Epithelial cell of esophagus (primary cell): ENCODE measurements at regions not wholly inside any gene's neighbourhood (a gene's known extent, or its start where the extent isn't known, plus 50 kb on each side); places are given as distances from the start of the nearest gene placed in this dataset.

Source experiments
- DNase-seq: peaks from one replicate; pipeline ENCODE4 v3.0.0; 2010; ENCODE audit warnings: low read depth
- H3K4me3 ChIP-seq: 2 replicates; pipeline ENCODE4 v1.5.1; 2011; ENCODE audit warnings: mild to moderate bottlenecking, low read length, control low read depth
- TF ChIP-seq, protein P1 (sequence below): IDR thresholded peaks from 2 replicates; pipeline ENCODE4 v1.5.1; 2011; ENCODE audit warnings: low read depth, mild to moderate bottlenecking, low read length, control low read depth, inconsistent platforms; ENCODE audit not compliant: insufficient read depth; ENCODE audit errors: missing control alignments

DNA sequence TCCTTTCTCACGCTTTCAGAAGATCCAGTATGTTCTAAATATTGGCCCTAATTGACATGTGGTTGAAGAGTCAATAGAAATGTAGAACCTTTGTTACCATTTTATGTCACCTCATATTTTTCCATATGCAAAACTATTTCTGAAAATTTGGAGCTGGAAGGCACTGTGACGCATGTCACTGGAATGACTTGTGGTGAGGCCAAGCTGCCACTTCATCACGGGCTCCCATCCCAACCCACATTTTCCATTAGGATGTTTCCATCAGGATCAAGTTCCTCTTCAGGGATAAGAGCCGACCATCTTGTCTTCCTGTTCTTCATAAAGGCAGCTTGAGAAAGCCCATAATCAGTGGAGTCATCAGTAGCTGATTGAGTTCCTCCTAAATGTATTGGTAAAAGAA is 1241.7 kb downstream of the GATA3 start:
- TF ChIP-seq, protein P1, sequence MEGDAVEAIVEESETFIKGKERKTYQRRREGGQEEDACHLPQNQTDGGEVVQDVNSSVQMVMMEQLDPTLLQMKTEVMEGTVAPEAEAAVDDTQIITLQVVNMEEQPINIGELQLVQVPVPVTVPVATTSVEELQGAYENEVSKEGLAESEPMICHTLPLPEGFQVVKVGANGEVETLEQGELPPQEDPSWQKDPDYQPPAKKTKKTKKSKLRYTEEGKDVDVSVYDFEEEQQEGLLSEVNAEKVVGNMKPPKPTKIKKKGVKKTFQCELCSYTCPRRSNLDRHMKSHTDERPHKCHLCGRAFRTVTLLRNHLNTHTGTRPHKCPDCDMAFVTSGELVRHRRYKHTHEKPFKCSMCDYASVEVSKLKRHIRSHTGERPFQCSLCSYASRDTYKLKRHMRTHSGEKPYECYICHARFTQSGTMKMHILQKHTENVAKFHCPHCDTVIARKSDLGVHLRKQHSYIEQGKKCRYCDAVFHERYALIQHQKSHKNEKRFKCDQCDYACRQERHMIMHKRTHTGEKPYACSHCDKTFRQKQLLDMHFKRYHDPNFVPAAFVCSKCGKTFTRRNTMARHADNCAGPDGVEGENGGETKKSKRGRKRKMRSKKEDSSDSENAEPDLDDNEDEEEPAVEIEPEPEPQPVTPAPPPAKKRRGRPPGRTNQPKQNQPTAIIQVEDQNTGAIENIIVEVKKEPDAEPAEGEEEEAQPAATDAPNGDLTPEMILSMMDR: no peak
- no peak for DNase-seq
- no peak overlapping the region for H3K4me3 ChIP-seq

DNA sequence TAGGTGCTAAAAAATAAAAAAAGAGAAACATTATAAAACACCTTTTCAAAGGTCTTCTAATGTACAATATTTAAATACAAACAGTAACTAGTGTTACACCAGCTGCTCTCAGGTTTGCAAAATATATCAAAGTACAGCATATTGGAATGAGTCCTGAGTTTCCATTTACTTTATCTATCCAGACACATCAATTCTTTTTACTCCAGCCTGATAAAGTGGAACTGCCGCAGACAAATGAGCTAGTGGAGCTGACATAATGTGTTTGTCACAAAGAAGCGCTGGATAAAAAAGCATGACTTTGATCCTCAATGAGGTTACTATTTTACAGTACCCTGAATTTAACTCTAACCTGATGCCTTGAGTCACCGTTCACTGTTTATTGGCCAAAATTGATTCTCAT is 1243.1 kb downstream of the GATA3 start:
- no peak for DNase-seq
- TF ChIP-seq, protein P1: no peak
- H3K4me3 ChIP-seq: no peak overlapping the region

DNA sequence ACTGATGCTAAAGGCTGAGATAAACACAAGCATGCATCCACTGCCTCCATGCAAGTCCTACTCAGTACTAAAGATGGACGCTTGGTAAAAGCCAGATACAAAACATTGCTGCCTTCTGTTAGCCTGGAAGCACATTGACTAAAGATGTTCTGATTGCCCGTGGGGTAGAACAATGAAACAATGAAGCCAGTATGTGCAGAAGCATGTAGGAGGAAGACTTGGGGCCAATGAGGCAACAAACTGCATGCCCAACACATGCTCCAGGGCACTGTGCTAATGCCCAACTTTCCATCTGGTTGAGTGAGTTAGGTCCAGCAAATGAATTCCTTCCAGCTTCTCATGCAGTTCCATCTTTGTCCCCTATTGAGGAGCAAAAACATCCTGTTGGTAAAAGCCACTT is 1245.5 kb downstream of the GATA3 start:
- no peak for DNase-seq
- no peak overlapping the region for H3K4me3 ChIP-seq
- TF ChIP-seq, protein P1: no peak

DNA sequence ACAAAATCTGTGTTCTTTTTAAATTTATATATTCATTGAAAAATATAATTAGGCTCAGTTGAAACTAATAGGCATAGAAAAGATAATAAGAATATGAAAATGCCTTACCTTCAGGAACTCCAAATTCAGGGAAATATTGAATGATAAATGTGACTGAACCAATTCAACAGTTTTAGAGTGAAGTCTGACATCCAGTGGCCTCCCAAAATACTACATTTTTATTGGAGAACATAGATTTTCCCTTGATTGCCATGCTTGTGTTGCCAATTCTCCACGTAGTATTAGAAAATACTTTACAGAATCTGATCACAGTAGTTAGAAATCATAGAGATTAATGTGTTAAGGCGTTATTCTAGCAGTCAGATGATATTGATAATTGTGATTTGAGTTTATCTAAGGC is 1246.7 kb downstream of the GATA3 start:
- DNase-seq: peak; percentile 17
- TF ChIP-seq, protein P1: peak; percentile 28

DNA sequence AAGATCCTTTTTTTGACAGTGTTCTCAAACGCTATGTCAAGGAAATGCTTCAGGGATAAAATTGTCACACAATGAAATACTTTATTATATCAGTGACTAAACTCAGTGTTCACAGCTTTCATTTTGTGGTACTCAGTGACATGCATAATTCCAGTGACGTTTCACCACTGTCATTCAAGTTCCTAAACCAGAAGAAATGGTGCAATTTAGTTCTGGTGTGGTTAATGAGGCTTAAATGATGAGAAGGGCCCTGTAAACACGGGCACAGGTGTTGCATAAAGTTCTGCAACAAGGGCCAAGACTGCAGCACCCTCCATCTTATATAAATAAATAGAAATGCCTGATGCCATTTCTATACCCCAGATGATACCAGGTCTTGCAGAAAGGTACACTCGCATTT is 1247.1 kb downstream of the GATA3 start:
- TF ChIP-seq, protein P1: no peak
- H3K4me3 ChIP-seq: no peak overlapping the region
- no peak for DNase-seq

More for the DNA sequence above, 1246.7 kb downstream of the GATA3 start:
- H3K4me3 ChIP-seq: no peak overlapping the region

DNA sequence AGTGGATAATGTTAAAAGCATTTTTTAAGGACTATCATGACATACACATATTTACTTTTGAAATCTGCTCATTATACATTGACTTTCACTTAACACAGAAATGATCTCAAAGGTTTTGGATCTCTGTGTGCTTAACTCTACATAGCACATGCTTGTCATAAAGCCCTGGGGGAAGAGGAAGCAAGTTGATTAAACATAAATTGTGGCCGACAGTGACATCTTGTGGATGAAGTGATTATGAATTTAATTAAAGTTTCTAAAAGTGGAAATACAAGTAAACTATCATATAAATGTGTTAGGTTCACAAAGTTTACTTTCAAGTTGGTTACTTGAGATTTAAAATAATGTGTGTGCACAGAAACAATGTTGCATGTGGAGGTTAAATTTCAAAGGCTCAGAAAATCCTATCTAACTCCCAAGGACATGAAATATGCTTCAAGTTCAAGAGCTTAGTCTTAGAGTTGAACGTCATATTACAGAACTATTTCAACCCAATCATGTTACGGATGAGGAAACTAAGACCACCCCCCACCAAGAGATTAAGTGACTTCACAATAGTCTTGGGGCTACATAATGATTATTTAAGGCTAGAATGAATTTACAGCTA is 1247.8 kb downstream of the GATA3 start:
- DNase-seq: peak; percentile 79
- TF ChIP-seq, protein P1: peak; percentile 18
- no peak overlapping the region for H3K4me3 ChIP-seq

DNA sequence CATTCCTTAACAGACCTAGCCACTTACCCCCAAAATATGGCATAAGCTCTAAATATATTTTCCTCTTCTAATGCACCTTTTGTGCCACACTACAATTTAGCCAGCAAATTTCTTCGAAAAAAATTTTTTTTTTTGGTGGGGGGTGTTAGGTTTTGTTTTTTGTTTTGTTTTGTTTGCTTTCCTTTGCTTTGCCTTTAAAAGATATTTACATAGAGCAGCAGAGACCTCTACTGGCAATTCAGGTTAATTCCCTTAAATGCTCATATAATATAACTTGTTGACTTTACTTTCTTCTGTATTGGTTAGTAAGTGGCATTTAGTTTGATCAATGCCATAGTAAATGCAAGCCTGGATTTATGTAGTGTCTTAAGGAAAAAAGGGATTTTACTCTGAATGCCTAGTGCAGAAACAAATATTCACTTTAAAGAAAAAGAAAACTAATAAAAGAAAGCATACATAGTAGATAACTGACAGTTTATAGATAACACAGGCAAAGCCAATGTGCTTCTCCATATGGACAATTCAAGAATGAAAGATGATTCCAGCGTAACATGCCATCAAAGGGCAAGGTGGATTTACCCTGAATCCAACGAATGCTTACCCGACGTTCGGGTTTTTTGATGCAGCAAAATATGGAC is 1250.6 kb downstream of the GATA3 start:
- TF ChIP-seq, protein P1: peak; percentile 39
- DNase-seq: peak; percentile 47
- no peak overlapping the region for H3K4me3 ChIP-seq
